ENCODE measurements at regions not wholly inside any gene's neighbourhood (a gene's known extent, or its start where the extent isn't known, plus 50 kb on each side); places are given as distances from the start of the nearest gene placed in this dataset.

DNA sequence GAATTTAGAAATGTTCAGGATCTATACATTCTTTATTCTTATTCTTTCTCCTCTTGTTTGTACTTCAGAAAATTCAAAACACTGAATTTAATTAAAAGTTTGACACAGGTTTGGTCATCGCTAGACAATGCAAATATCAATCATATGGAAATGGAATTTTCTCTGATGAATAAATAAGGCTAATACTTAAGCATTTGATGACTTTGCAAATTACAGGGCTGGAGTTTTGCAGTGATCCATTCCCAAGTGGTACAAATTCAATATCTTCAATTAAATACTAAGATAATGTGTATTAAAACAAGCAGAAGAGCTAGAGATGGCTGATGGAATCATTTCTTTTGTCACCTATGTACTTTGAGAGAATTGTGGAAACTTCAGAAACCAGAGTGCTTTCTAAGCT lies 439.6 kb downstream of the DYNC2H1 start:
- CTCF ChIA-PET = no interaction called here
- no TSS peak for BruUV-seq (replicated peaks)
- POLR2A ChIA-PET (ENCODE audit: unreplicated experiment) = no interaction called here
- no peak overlapping the region for H3K4me3 ChIP-seq (ENCODE audit: low read length)
- intact Hi-C loops (cut with micrococcal nuclease) = loop anchor here (5.0 kb wide), 1 partner anchor 53 kb away; no protein-coding TSS in a partner anchor
- TF ChIP-seq EZH2 (IDR thresholded peaks at IDR 0.05; ENCODE audit: low read length, unreplicated experiment) = no peak
- TF ChIP-seq, protein P1, sequence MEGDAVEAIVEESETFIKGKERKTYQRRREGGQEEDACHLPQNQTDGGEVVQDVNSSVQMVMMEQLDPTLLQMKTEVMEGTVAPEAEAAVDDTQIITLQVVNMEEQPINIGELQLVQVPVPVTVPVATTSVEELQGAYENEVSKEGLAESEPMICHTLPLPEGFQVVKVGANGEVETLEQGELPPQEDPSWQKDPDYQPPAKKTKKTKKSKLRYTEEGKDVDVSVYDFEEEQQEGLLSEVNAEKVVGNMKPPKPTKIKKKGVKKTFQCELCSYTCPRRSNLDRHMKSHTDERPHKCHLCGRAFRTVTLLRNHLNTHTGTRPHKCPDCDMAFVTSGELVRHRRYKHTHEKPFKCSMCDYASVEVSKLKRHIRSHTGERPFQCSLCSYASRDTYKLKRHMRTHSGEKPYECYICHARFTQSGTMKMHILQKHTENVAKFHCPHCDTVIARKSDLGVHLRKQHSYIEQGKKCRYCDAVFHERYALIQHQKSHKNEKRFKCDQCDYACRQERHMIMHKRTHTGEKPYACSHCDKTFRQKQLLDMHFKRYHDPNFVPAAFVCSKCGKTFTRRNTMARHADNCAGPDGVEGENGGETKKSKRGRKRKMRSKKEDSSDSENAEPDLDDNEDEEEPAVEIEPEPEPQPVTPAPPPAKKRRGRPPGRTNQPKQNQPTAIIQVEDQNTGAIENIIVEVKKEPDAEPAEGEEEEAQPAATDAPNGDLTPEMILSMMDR (conservative IDR thresholded peaks at IDR 0.05; ENCODE audit: low read depth, low read length) = no peak
- no peak for TF ChIP-seq EZH2phosphoT487 (IDR thresholded peaks at IDR 0.05; ENCODE audit: borderline replicate concordance, low read length)
- peaks cover 12% of the 10 kb centered on the region for H3K4me1 ChIP-seq (ENCODE audit: insufficient read depth, low read length)
- ATAC-seq (no peak), DNase-seq (no peak)
- H3K9ac ChIP-seq (ENCODE audit: low read length) = no peak overlapping the region
- no peak overlapping the region for H3K27ac ChIP-seq (ENCODE audit: low read length)
- H3K79me2 ChIP-seq (ENCODE audit: low read length) = no peaks in the 10 kb centered on the region
- no peaks in the 10 kb centered on the region for H3K36me3 ChIP-seq (ENCODE audit: low read depth, low read length)
- no peaks in the 10 kb centered on the region for H3K9me3 ChIP-seq (ENCODE audit: low read length)
- no peak overlapping the region for H2AFZ ChIP-seq (ENCODE audit: low read length)
- H3K4me2 ChIP-seq (ENCODE audit: low read length) = no peak overlapping the region
- H3K27me3 ChIP-seq (ENCODE audit: low read length) = no peaks in the 10 kb centered on the region
- no peaks in the 10 kb centered on the region for H3F3A ChIP-seq (ENCODE audit: low read length, unreplicated experiment)
- no peaks in the 10 kb centered on the region for H4K20me1 ChIP-seq (ENCODE audit: low read length)
- no peaks in the 10 kb centered on the region for H3K9me2 ChIP-seq (replicated peaks; ENCODE audit: low read length)

DNA sequence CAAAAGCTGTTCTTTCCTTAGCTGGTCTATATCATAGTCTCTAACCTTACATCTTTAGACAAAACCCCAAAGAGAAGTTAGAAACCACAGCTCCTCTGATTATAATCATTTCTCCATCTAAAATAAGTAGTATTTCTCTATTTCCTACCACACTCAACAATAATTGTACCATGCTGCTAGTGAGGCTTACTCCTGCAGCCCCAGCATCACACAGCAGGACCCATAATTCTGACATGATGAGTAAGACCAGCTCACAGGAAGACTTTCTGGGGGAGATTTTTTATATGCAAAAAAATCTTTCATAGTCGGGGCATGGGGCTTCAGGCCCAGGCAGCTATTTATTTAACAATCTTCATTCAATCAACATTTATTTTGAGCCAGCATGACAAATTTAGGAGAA lies 441.6 kb downstream of the DYNC2H1 start:
- POLR2A ChIA-PET (ENCODE audit: unreplicated experiment) = interaction anchor here (0.6 kb wide), 1 partner anchor 56 kb away, joined by 3 read pairs; no protein-coding TSS in a partner anchor
- Histone ChIP-seq H3K4me3 (ENCODE audit: low read length) (no peak overlapping the region), H2AFZ (ENCODE audit: low read length) (no peak overlapping the region), H3K9me2 (replicated peaks; ENCODE audit: low read length) (no peaks in the 10 kb centered on the region), H3K27ac (ENCODE audit: low read length) (no peak overlapping the region), H3K27me3 (ENCODE audit: low read length) (no peaks in the 10 kb centered on the region), H3K79me2 (ENCODE audit: low read length) (no peaks in the 10 kb centered on the region), H3K9me3 (ENCODE audit: low read length) (no peaks in the 10 kb centered on the region), H3K4me2 (ENCODE audit: low read length) (no peak overlapping the region), H3K9ac (ENCODE audit: low read length) (no peak overlapping the region), H3K36me3 (ENCODE audit: low read depth, low read length) (no peaks in the 10 kb centered on the region), H3K4me1 (ENCODE audit: insufficient read depth, low read length) (peaks cover 9% of the 10 kb centered on the region), H4K20me1 (ENCODE audit: low read length) (no peaks in the 10 kb centered on the region), H3F3A (ENCODE audit: low read length, unreplicated experiment) (no peaks in the 10 kb centered on the region)
- DNase-seq (no peak), ATAC-seq (no peak)
- no TSS peak for BruUV-seq (replicated peaks)
- CTCF ChIA-PET = interaction anchor here (0.6 kb wide), 1 partner anchor 220 kb away, joined by 3 read pairs; no protein-coding TSS in a partner anchor
- intact Hi-C loops (cut with micrococcal nuclease) = no loop called here
- TF ChIP-seq, protein P1 (conservative IDR thresholded peaks at IDR 0.05; ENCODE audit: low read depth, low read length) = no peak
- TF ChIP-seq EZH2 (IDR thresholded peaks at IDR 0.05; ENCODE audit: low read length, unreplicated experiment) (no peak), EZH2phosphoT487 (IDR thresholded peaks at IDR 0.05; ENCODE audit: borderline replicate concordance, low read length) (no peak)

DNA sequence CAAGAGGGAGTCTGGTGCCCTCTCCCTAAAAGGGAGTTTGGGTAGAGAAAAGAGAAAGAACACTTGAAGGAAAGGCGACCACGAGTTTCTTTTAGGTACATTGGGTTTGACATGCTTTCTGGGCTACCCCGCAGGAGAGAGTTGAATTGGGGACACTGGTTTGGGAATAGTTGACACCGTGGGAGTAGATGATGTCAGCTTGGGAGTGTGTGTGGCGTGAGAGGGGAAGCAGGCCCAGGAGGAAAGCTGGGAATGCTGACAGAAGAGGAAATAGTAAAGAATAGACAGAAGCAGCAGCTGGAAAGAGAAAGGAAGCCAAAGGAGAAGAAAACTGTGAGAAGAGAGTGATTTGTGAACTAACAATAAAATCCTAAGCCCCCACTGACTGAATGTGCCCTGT lies 442.9 kb downstream of the DYNC2H1 start:
- Histone ChIP-seq H3F3A (ENCODE audit: low read length, unreplicated experiment) (no peaks in the 10 kb centered on the region), H3K27me3 (ENCODE audit: low read length) (no peaks in the 10 kb centered on the region), H3K9me2 (replicated peaks; ENCODE audit: low read length) (no peaks in the 10 kb centered on the region), H3K79me2 (ENCODE audit: low read length) (no peaks in the 10 kb centered on the region), H3K9me3 (ENCODE audit: low read length) (no peaks in the 10 kb centered on the region), H3K4me2 (ENCODE audit: low read length) (no peak overlapping the region), H4K20me1 (ENCODE audit: low read length) (no peaks in the 10 kb centered on the region), H3K36me3 (ENCODE audit: low read depth, low read length) (no peaks in the 10 kb centered on the region), H3K4me3 (ENCODE audit: low read length) (no peak overlapping the region), H3K27ac (ENCODE audit: low read length) (no peak overlapping the region), H3K4me1 (ENCODE audit: insufficient read depth, low read length) (no peaks in the 10 kb centered on the region), H3K9ac (ENCODE audit: low read length) (no peak overlapping the region), H2AFZ (ENCODE audit: low read length) (no peak overlapping the region)
- no TSS peak for BruUV-seq (replicated peaks)
- ATAC-seq (no peak), DNase-seq (no peak)
- intact Hi-C loops (cut with micrococcal nuclease) = no loop called here
- ChIA-PET POLR2A (ENCODE audit: unreplicated experiment) (no interaction called here), CTCF (no interaction called here)
- TF ChIP-seq, protein P1 (conservative IDR thresholded peaks at IDR 0.05; ENCODE audit: low read depth, low read length) = no peak
- TF ChIP-seq EZH2 (IDR thresholded peaks at IDR 0.05; ENCODE audit: low read length, unreplicated experiment) (no peak), EZH2phosphoT487 (IDR thresholded peaks at IDR 0.05; ENCODE audit: borderline replicate concordance, low read length) (no peak)
